IMR-90 (cell line): ENCODE measurements at regions not wholly inside any gene's neighbourhood (a gene's known extent, or its start where the extent isn't known, plus 50 kb on each side); places are given as distances from the start of the nearest gene placed in this dataset.

ENCODE experiments used
- ATAC-seq: fragments of 200-7000 bp; cut with Tn5 transposase; 2 replicates; pipeline ENCODE4 v1.9.1; 2020; ENCODE audit warnings: low read depth, mild to moderate bottlenecking, moderate library complexity
- BruUV-seq: library from RNA; stranded (reverse); fragments of 400-500 nt; replicated peaks from 2 replicates; lab custom pipeline; 2021; lab: Mats Ljungman, UMichigan
- CTCF ChIA-PET: fragments of 300-600 bp; formaldehyde crosslinking; extraction: SDS; loops from one replicate; lab custom pipeline; 2021; ENCODE audit warnings: antibody characterized with exemption; lab: Yijun Ruan, JAX
- POLR2A ChIA-PET: fragments of 300-600 bp; sonication (Branson Sonifier 250); formaldehyde crosslinking; loops from one replicate; lab custom pipeline; 2022; ENCODE audit warnings: antibody characterized with exemption; ENCODE audit not compliant: unreplicated experiment; lab: Charles Lee
- DNase-seq: peaks from one replicate; pipeline ENCODE4 v3.0.0; 2013
- H2AFZ ChIP-seq: replicated peaks from 2 replicates; pipeline ENCODE3; 2013; ENCODE audit warnings: low read length, mild to moderate bottlenecking; ENCODE audit not compliant: poor library complexity
- H2AK5ac ChIP-seq: 2 replicates; pipeline ENCODE4 v1.6.1; 2013; ENCODE audit warnings: low read depth, low read length, inconsistent platforms
- H2AK9ac ChIP-seq: replicated peaks from 2 replicates; pipeline ENCODE3; 2013; ENCODE audit warnings: mild to moderate bottlenecking, low read depth, low read length, moderate library complexity; ENCODE audit not compliant: poor library complexity
- H2BK120ac ChIP-seq: 2 replicates; pipeline ENCODE4 v1.6.1; 2013; ENCODE audit warnings: low read depth, low read length, inconsistent platforms
- H2BK15ac ChIP-seq: 3 replicates; pipeline ENCODE4 v1.6.1; 2013; ENCODE audit warnings: low read depth, low read length, inconsistent platforms
- H2BK20ac ChIP-seq: 2 replicates; pipeline ENCODE4 v1.6.1; 2013; ENCODE audit warnings: low read depth, mild to moderate bottlenecking, inconsistent platforms, low read length, moderate library complexity
- H2BK5ac ChIP-seq: 2 replicates; pipeline ENCODE4 v1.6.1; 2013; ENCODE audit warnings: mild to moderate bottlenecking, low read depth, low read length, inconsistent platforms; ENCODE audit not compliant: poor library complexity, severe bottlenecking
- H3K14ac ChIP-seq: replicated peaks from 2 replicates; pipeline ENCODE4 v1.6.1; 2013; ENCODE audit warnings: low read depth, low read length, inconsistent platforms
- H3K18ac ChIP-seq: 2 replicates; pipeline ENCODE4 v1.6.1; 2013; ENCODE audit warnings: low read depth, low read length, control low read depth
- H3K23ac ChIP-seq: 2 replicates; pipeline ENCODE4 v1.6.1; 2013; ENCODE audit warnings: low read depth, low read length, inconsistent platforms
- H3K27ac ChIP-seq: 2 replicates; pipeline ENCODE4 v1.5.1; 2013; ENCODE audit warnings: mild to moderate bottlenecking, control low read depth, low read length; ENCODE audit not compliant: insufficient read depth
- H3K27me3 ChIP-seq: 2 replicates; pipeline ENCODE4 v1.6.1; 2013; ENCODE audit warnings: low read length; ENCODE audit not compliant: control insufficient read depth, insufficient read depth
- H3K36me3 ChIP-seq: 2 replicates; pipeline ENCODE4 v1.6.1; 2013; ENCODE audit warnings: low read length, mixed read lengths; ENCODE audit not compliant: control insufficient read depth, insufficient read depth
- H3K4ac ChIP-seq: 2 replicates; pipeline ENCODE4 v1.6.1; 2013; ENCODE audit warnings: low read depth, low read length, inconsistent platforms
- H3K4me1 ChIP-seq: 2 replicates; pipeline ENCODE4 v1.6.1; 2013; ENCODE audit warnings: low read length, mixed read lengths; ENCODE audit not compliant: control insufficient read depth, insufficient read depth
- H3K4me2 ChIP-seq: 2 replicates; pipeline ENCODE4 v1.6.1; 2013; ENCODE audit warnings: low read depth, mild to moderate bottlenecking, control low read depth, low read length, moderate library complexity
- H3K4me3 ChIP-seq: 2 replicates; pipeline ENCODE4 v1.5.1; 2013; ENCODE audit warnings: low read depth, mild to moderate bottlenecking, control low read depth, low read length, moderate library complexity; ENCODE audit not compliant: insufficient read depth
- H3K56ac ChIP-seq: 2 replicates; pipeline ENCODE4 v1.6.1; 2013; ENCODE audit warnings: low read length, inconsistent platforms; ENCODE audit not compliant: insufficient read depth; ENCODE audit errors: extremely low read depth
- H3K79me1 ChIP-seq, 2 experiments: 2 replicates each; pipeline ENCODE4 v1.6.1; 2013; ENCODE audit warnings: low read length in 2 of 2, inconsistent platforms in 1 of 2, low read depth in 1 of 2
- H3K9ac ChIP-seq: 2 replicates; pipeline ENCODE4 v1.6.1; 2013; ENCODE audit warnings: low read depth, low read length, control low read depth
- H3K9me1 ChIP-seq: 2 replicates; pipeline ENCODE4 v1.6.1; 2013; ENCODE audit warnings: low read length, inconsistent platforms; ENCODE audit not compliant: insufficient read depth
- H3K9me3 ChIP-seq: 2 replicates; pipeline ENCODE4 v1.6.1; 2013; ENCODE audit warnings: low read length; ENCODE audit not compliant: control insufficient read depth, insufficient read depth
- H4K20me1 ChIP-seq: 2 replicates; pipeline ENCODE4 v1.6.1; 2013; ENCODE audit warnings: low read length, inconsistent platforms; ENCODE audit not compliant: insufficient read depth
- H4K5ac ChIP-seq: 2 replicates; pipeline ENCODE4 v1.6.1; 2013; ENCODE audit warnings: mild to moderate bottlenecking, low read depth, low read length, control low read depth
- H4K8ac ChIP-seq, 2 experiments: 2 replicates each; pipeline ENCODE4 v1.6.1; 2013; ENCODE audit warnings: low read depth in 2 of 2, low read length in 2 of 2, control low read depth in 1 of 2, inconsistent platforms in 1 of 2
- H4K91ac ChIP-seq: 2 replicates; pipeline ENCODE4 v1.6.1; 2013; ENCODE audit warnings: low read depth, low read length, inconsistent platforms; ENCODE audit not compliant: insufficient read depth
- BHLHE40 ChIP-seq: fragments of 150-350 bp; IDR thresholded peaks from 2 replicates; pipeline ENCODE4 v1.6.1; 2016; ENCODE audit warnings: mild to moderate bottlenecking, low read depth, low read length
- CEBPB ChIP-seq: IDR thresholded peaks from 2 replicates; pipeline ENCODE4 v1.6.1; 2012; ENCODE audit warnings: low read depth, low read length, improper control_type of control experiment
- CHD1 ChIP-seq: IDR thresholded peaks from 2 replicates; pipeline ENCODE4 v1.6.1; 2012; ENCODE audit warnings: low read depth, low read length, improper control_type of control experiment
- FOS ChIP-seq: fragments of 150-350 bp; IDR thresholded peaks from 2 replicates; pipeline ENCODE4 v1.6.1; 2016; ENCODE audit warnings: low read depth, low read length
- MAZ ChIP-seq: IDR thresholded peaks from 2 replicates; pipeline ENCODE4 v1.6.1; 2012; ENCODE audit warnings: low read depth, mild to moderate bottlenecking, low read length, improper control_type of control experiment, moderate library complexity, borderline replicate concordance
- MXI1 ChIP-seq: IDR thresholded peaks from 2 replicates; pipeline ENCODE4 v1.6.1; 2012; ENCODE audit warnings: low read depth, mild to moderate bottlenecking, low read length, moderate library complexity, borderline replicate concordance
- NFE2L2 ChIP-seq: fragments of 150-350 bp; IDR thresholded peaks from 2 replicates; pipeline ENCODE4 v1.6.1; 2016; ENCODE audit warnings: low read depth, mild to moderate bottlenecking, low read length
- POLR2A ChIP-seq: IDR thresholded peaks from 2 replicates; pipeline ENCODE4 v1.6.1; 2012; ENCODE audit warnings: mild to moderate bottlenecking, low read depth, low read length
- RAD21 ChIP-seq: IDR thresholded peaks from 2 replicates; pipeline ENCODE4 v1.6.1; 2012; ENCODE audit warnings: low read length, improper control_type of control experiment
- RCOR1 ChIP-seq: IDR thresholded peaks from 2 replicates; pipeline ENCODE4 v1.6.1; 2012; ENCODE audit warnings: mild to moderate bottlenecking, low read length, improper control_type of control experiment; ENCODE audit not compliant: insufficient replicate concordance
- RFX5 ChIP-seq: IDR thresholded peaks from 2 replicates; pipeline ENCODE4 v1.8.0; 2012; ENCODE audit warnings: low read depth, mild to moderate bottlenecking, low read length, moderate library complexity
- SMC3 ChIP-seq: fragments of 150-350 bp; IDR thresholded peaks from 2 replicates; pipeline ENCODE4 v1.6.1; 2016; ENCODE audit warnings: low read depth, mild to moderate bottlenecking, antibody characterized with exemption, low read length, moderate library complexity
- WGBS, 2 experiments: methylation state at CpG; one replicate each; pipeline versions ENCODE4 v1.1.5 to v1.1.7; 2013; ENCODE audit warnings: missing lambda C conversion rate in 2 of 2; ENCODE audit not compliant: insufficient read length in 1 of 2; ENCODE audit errors: extremely low coverage in 2 of 2; 5-methylcytosine and 5-hydroxymethylcytosine counted together
- dilution Hi-C: fragments of 300-500 bp; cut with HindIII; formaldehyde crosslinking; loops from one replicate; pipeline ENCODE4 v1.14.3; 2018; ENCODE audit warnings: low sequenced_read_pairs; ENCODE audit not compliant: unreplicated experiment
- in situ Hi-C: fragments of 300-500 bp; cut with MboI; formaldehyde crosslinking; loops from 3 replicates; pipeline ENCODE4 v1.14.3; 2019; ENCODE audit warnings: low sequenced_read_pairs, inconsistent platforms, mixed read lengths
- intact Hi-C: fragments of 100-400 bp; cut with micrococcal nuclease; formaldehyde crosslinking; loops from 2 replicates; pipeline ENCODE4 v1.10.0; 2022
- TF ChIP-seq, protein P1 (sequence below): fragments of 150-350 bp; IDR thresholded peaks from 2 replicates; pipeline ENCODE4 v1.6.1; 2016; ENCODE audit warnings: low read depth, mild to moderate bottlenecking, low read length, moderate library complexity, borderline replicate concordance
- TF ChIP-seq, protein P2 (sequence below): fragments of 150-350 bp; IDR thresholded peaks from 2 replicates; pipeline ENCODE4 v1.6.1; 2017; ENCODE audit warnings: mild to moderate bottlenecking, antibody characterized with exemption, low read length, low read depth
- TF ChIP-seq, protein P3 (sequence below): conservative IDR thresholded peaks from 2 replicates; pipeline ENCODE4 v1.5.1; 2012; ENCODE audit warnings: mild to moderate bottlenecking, low read depth, low read length, improper control_type of control experiment

DNA sequence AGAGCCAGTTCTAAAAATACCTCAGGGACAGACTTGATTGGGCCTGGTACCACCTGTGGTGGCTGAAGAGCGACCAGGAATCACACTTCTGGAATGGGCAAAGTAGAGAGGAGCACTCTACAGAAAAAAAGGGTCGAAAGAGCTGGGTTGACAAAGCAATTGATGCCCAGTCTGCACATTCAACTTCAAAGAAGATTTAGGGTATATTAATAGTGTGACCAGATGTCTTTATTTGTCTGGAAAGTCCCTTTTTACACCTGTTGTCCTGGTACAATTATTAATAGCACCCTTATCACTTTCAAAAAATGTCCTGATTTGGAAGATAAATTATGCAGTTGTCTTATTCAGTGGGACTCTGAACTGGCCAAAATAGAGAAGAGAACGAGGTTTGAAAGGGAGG lies 137.5 kb downstream of the DYRK2 start:
- dilution Hi-C loops, result no loop called here
- Histone ChIP-seq H3K4me1 (peaks cover 2% of the 10 kb centered on the region), H3K9ac (no peak overlapping the region), H2BK120ac (no peak overlapping the region), H3K18ac (no peak overlapping the region), H2AK5ac (no peak overlapping the region), H4K20me1 (no peaks in the 10 kb centered on the region), H4K8ac (no peak overlapping the region), H3K4me2 (no peak overlapping the region), H2BK15ac (no peak overlapping the region), H4K91ac (no peak overlapping the region), H4K5ac (no peak overlapping the region), H3K79me1 (no peaks in the 10 kb centered on the region), H3K23ac (no peak overlapping the region), H3K56ac (no peak overlapping the region), H3K14ac (no peak overlapping the region), H3K4me3 (no peak overlapping the region), H3K27me3 (peaks cover 3% of the 10 kb centered on the region; the same call in 1 of the 2 replicates), H3K36me3 (no peaks in the 10 kb centered on the region), H3K9me1 (no peaks in the 10 kb centered on the region), H2BK20ac (no peak overlapping the region), H2AFZ (no peak overlapping the region), H2BK5ac (no peak overlapping the region), H3K9me3 (no peaks in the 10 kb centered on the region), H3K4ac (no peak overlapping the region), H2AK9ac (no peak overlapping the region), H3K27ac (no peak overlapping the region)
- POLR2A ChIA-PET, result no interaction called here
- CTCF ChIA-PET, result no interaction called here
- no TSS peak for BruUV-seq
- ATAC-seq (no peak), DNase-seq (no peak)
- intact Hi-C loops, result no loop called here
- WGBS, 2 experiments, result 100% methylated on average over 1 of the region's 3 CpGs; no CpG with 5 or more reads in 1 of the 2 experiments
- in situ Hi-C loops, result no loop called here
- TF ChIP-seq NFE2L2 (no peak), BHLHE40 (no peak), RFX5 (no peak), RAD21 (no peak), CEBPB (no peak), RCOR1 (no peak), MAZ (no peak), SMC3 (no peak), FOS (no peak), MXI1 (no peak), CHD1 (no peak), POLR2A (no peak)
- TF ChIP-seq, protein P1, sequence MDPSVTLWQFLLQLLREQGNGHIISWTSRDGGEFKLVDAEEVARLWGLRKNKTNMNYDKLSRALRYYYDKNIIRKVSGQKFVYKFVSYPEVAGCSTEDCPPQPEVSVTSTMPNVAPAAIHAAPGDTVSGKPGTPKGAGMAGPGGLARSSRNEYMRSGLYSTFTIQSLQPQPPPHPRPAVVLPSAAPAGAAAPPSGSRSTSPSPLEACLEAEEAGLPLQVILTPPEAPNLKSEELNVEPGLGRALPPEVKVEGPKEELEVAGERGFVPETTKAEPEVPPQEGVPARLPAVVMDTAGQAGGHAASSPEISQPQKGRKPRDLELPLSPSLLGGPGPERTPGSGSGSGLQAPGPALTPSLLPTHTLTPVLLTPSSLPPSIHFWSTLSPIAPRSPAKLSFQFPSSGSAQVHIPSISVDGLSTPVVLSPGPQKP, result no peak
- TF ChIP-seq, protein P2, sequence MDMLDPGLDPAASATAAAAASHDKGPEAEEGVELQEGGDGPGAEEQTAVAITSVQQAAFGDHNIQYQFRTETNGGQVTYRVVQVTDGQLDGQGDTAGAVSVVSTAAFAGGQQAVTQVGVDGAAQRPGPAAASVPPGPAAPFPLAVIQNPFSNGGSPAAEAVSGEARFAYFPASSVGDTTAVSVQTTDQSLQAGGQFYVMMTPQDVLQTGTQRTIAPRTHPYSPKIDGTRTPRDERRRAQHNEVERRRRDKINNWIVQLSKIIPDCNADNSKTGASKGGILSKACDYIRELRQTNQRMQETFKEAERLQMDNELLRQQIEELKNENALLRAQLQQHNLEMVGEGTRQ, result no peak
- TF ChIP-seq, protein P3, sequence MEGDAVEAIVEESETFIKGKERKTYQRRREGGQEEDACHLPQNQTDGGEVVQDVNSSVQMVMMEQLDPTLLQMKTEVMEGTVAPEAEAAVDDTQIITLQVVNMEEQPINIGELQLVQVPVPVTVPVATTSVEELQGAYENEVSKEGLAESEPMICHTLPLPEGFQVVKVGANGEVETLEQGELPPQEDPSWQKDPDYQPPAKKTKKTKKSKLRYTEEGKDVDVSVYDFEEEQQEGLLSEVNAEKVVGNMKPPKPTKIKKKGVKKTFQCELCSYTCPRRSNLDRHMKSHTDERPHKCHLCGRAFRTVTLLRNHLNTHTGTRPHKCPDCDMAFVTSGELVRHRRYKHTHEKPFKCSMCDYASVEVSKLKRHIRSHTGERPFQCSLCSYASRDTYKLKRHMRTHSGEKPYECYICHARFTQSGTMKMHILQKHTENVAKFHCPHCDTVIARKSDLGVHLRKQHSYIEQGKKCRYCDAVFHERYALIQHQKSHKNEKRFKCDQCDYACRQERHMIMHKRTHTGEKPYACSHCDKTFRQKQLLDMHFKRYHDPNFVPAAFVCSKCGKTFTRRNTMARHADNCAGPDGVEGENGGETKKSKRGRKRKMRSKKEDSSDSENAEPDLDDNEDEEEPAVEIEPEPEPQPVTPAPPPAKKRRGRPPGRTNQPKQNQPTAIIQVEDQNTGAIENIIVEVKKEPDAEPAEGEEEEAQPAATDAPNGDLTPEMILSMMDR, result no peak
